H1 (cell line): ENCODE measurements at regions not wholly inside any gene's neighbourhood (a gene's known extent, or its start where the extent isn't known, plus 50 kb on each side); places are given as distances from the start of the nearest gene placed in this dataset.

Experiments used
- CTCF ChIA-PET: fragments of 300-600 bp; sonication (Branson Sonifier 250); formaldehyde crosslinking; loops from one replicate; lab custom pipeline; 2021; ENCODE audit not compliant: partially characterized antibody; lab: Charles Lee
- POLR2A ChIA-PET: fragments of 300-600 bp; sonication (Branson Sonifier 250); formaldehyde crosslinking; loops from one replicate; lab custom pipeline; 2021; ENCODE audit warnings: inconsistent platforms; ENCODE audit not compliant: partially characterized antibody; lab: Charles Lee
- DNase-seq, 2 experiments: peaks; one replicate each; pipeline versions ENCODE4 v3.0.0 to v3.0.0-alpha.2; 2010 to 2022; ENCODE audit warnings: low spot score in 2 of 2, low read depth in 1 of 2, mixed read lengths in 1 of 2
- FAIRE-seq: peaks from 2 replicates; lab custom pipeline; 2011; peaks lifted over from hg19 to GRCh38; lab: Jason Lieb, UNC
- H2AFZ ChIP-seq: 2 replicates; pipeline ENCODE4 v1.8.1; 2012; ENCODE audit warnings: low read length, inconsistent platforms
- H2AK5ac ChIP-seq: 2 replicates; pipeline ENCODE4 v1.6.1; 2013; ENCODE audit warnings: low read depth, low read length
- H2BK120ac ChIP-seq: replicated peaks from 2 replicates; pipeline ENCODE3; 2013; ENCODE audit warnings: low read depth, low read length, inconsistent platforms
- H2BK12ac ChIP-seq: 2 replicates; pipeline ENCODE4 v1.6.1; 2013; ENCODE audit warnings: low read depth, low read length
- H2BK15ac ChIP-seq: 2 replicates; pipeline ENCODE4 v1.6.1; 2013; ENCODE audit warnings: low read length
- H2BK20ac ChIP-seq: 2 replicates; pipeline ENCODE4 v1.6.1; 2013; ENCODE audit warnings: low read length
- H2BK5ac ChIP-seq: 2 replicates; pipeline ENCODE4 v1.6.1; 2013; ENCODE audit warnings: low read depth, low read length
- H3K14ac ChIP-seq: 2 replicates; pipeline ENCODE4 v1.6.1; 2013; ENCODE audit warnings: inconsistent platforms; ENCODE audit not compliant: insufficient read length
- H3K18ac ChIP-seq: 2 replicates; pipeline ENCODE4 v1.6.1; 2013; ENCODE audit warnings: low read length; ENCODE audit errors: extremely low read depth
- H3K23ac ChIP-seq: 2 replicates; pipeline ENCODE4 v1.6.1; 2013; ENCODE audit warnings: inconsistent platforms; ENCODE audit not compliant: insufficient read length
- H3K23me2 ChIP-seq: 2 replicates; pipeline ENCODE4 v1.6.1; 2013; ENCODE audit warnings: low read depth, low read length
- H3K27ac ChIP-seq: 2 replicates; pipeline ENCODE4 v1.6.1; 2011; ENCODE audit warnings: low read depth, low read length, inconsistent platforms
- H3K27me3 ChIP-seq, 4 experiments: replicated peaks in 1 of 4; 1 replicate in 1 of 4; 2 replicates in 3 of 4; pipeline versions ENCODE4 v1.6.1 to v1.8.1; 2011 to 2013; ENCODE audit warnings: low read length in 3 of 4, mild to moderate bottlenecking in 3 of 4, inconsistent platforms in 2 of 4, mixed read lengths in 2 of 4, moderate library complexity in 1 of 4; ENCODE audit not compliant: control insufficient read depth in 3 of 4, insufficient read depth in 3 of 4; ENCODE audit errors: extremely low read depth in 1 of 4
- H3K36me3 ChIP-seq, 4 experiments: 2 replicates each; pipeline versions ENCODE4 v1.6.1 to v1.8.1; 2011 to 2013; ENCODE audit warnings: mild to moderate bottlenecking in 4 of 4, low read length in 3 of 4, moderate library complexity in 2 of 4, control low read depth in 1 of 4, inconsistent platforms in 1 of 4; ENCODE audit not compliant: insufficient read depth in 4 of 4, control insufficient read depth in 2 of 4
- H3K4ac ChIP-seq: replicated peaks from 2 replicates; pipeline ENCODE3; 2013; ENCODE audit warnings: low read length, low read depth, mixed read lengths, inconsistent platforms; ENCODE audit not compliant: insufficient read length
- H3K4me1 ChIP-seq, 4 experiments: replicated peaks in 1 of 4; 1 replicate in 1 of 4; 2 replicates in 3 of 4; pipeline versions ENCODE4 v1.6.1 to v1.8.1; 2011 to 2013; ENCODE audit warnings: low read length in 3 of 4, inconsistent platforms in 2 of 4, mixed read lengths in 1 of 4; ENCODE audit not compliant: insufficient read depth in 4 of 4, control insufficient read depth in 3 of 4
- H3K4me2 ChIP-seq, 2 experiments: 2 replicates each; pipeline versions ENCODE4 v1.6.1 to v1.8.1; 2011 to 2013; ENCODE audit warnings: low read depth in 2 of 2, low read length in 2 of 2, control low read depth in 1 of 2, inconsistent platforms in 1 of 2, mild to moderate bottlenecking in 1 of 2; ENCODE audit not compliant: insufficient read depth in 1 of 2
- H3K4me3 ChIP-seq, 4 experiments: fragments of 200-600, 300-600 bp in 1 of 4; sonication (generic), shearing (Covaris generic), sonication (Bioruptor Twin) in 1 of 4; 2 replicates each; pipeline versions ENCODE4 v1.5.1 to v1.8.1; 2011 to 2016; ENCODE audit warnings: low read length in 4 of 4, low read depth in 3 of 4, control low read depth in 2 of 4, inconsistent platforms in 2 of 4, mild to moderate bottlenecking in 2 of 4, mixed read lengths in 1 of 4, moderate library complexity in 1 of 4; ENCODE audit not compliant: insufficient read depth in 2 of 4; ENCODE audit errors: extremely low read depth in 1 of 4
- H3K56ac ChIP-seq: replicated peaks from 2 replicates; pipeline ENCODE3; 2013; ENCODE audit warnings: low read depth, mild to moderate bottlenecking, mixed read lengths, low read length, inconsistent platforms; ENCODE audit not compliant: insufficient read length
- H3K79me1 ChIP-seq: 2 replicates; pipeline ENCODE4 v1.6.1; 2013; ENCODE audit warnings: low read depth, low read length, control low read depth
- H3K79me2 ChIP-seq, 2 experiments: 2 replicates each; pipeline versions ENCODE4 v1.6.1 to v1.8.1; 2012 to 2013; ENCODE audit warnings: low read length in 2 of 2, mild to moderate bottlenecking in 2 of 2, inconsistent platforms in 1 of 2; ENCODE audit not compliant: insufficient read depth in 2 of 2, control insufficient read depth in 1 of 2
- H3K9ac ChIP-seq, 4 experiments: replicated peaks in 1 of 4; 1 replicate in 1 of 4; 2 replicates in 3 of 4; pipeline versions ENCODE4 v1.6.1 to v1.8.1; 2011 to 2013; ENCODE audit warnings: low read depth in 3 of 4, low read length in 3 of 4, control low read depth in 2 of 4, mild to moderate bottlenecking in 2 of 4, moderate library complexity in 2 of 4, inconsistent platforms in 1 of 4; ENCODE audit errors: extremely low read depth in 1 of 4
- H3K9me3 ChIP-seq, 2 experiments: 2 replicates each; pipeline versions ENCODE4 v1.6.1 to v1.8.1; 2012 to 2013; ENCODE audit warnings: mild to moderate bottlenecking in 2 of 2, moderate library complexity in 2 of 2, control low read depth in 1 of 2, inconsistent platforms in 1 of 2, low read depth in 1 of 2, low read length in 1 of 2, mixed read lengths in 1 of 2; ENCODE audit not compliant: insufficient read depth in 2 of 2
- H4K20me1 ChIP-seq, 2 experiments: replicated peaks in 1 of 2; 2 replicates each; pipeline versions ENCODE3 to v1.8.1; 2011 to 2013; ENCODE audit warnings: inconsistent platforms in 2 of 2, low read length in 2 of 2, mild to moderate bottlenecking in 1 of 2; ENCODE audit not compliant: insufficient read depth in 2 of 2, control insufficient read depth in 1 of 2
- H4K5ac ChIP-seq: 2 replicates; pipeline ENCODE4 v1.6.1; 2013; ENCODE audit warnings: low read length, low read depth, mixed read lengths, inconsistent platforms; ENCODE audit not compliant: insufficient read length
- H4K8ac ChIP-seq: 2 replicates; pipeline ENCODE4 v1.8.0; 2013; ENCODE audit warnings: mild to moderate bottlenecking, moderate library complexity, low read length, inconsistent platforms; ENCODE audit not compliant: insufficient read depth; ENCODE audit errors: extremely low read depth
- H4K91ac ChIP-seq: replicated peaks from 2 replicates; pipeline ENCODE3; 2013; ENCODE audit warnings: low read length, mixed read lengths, inconsistent platforms; ENCODE audit not compliant: insufficient read length
- CHD2 ChIP-seq: IDR thresholded peaks from 2 replicates; pipeline ENCODE4 v1.6.1; 2012; ENCODE audit warnings: low read length, improper control_type of control experiment
- GTF2F1 ChIP-seq: IDR thresholded peaks from 2 replicates; pipeline ENCODE4 v1.6.1; 2012; ENCODE audit warnings: low read depth, low read length, improper control_type of control experiment, borderline replicate concordance
- JUND ChIP-seq: IDR thresholded peaks from 2 replicates; pipeline ENCODE4 v1.6.1; 2011; ENCODE audit warnings: mild to moderate bottlenecking, improper control_type of control experiment, low read length
- KDM5A ChIP-seq: fragments of 200-600 bp; IDR thresholded peaks from 2 replicates; pipeline ENCODE4 v1.7.1; 2012; ENCODE audit warnings: mild to moderate bottlenecking, low read length, inconsistent platforms, mixed read lengths
- RBBP5 ChIP-seq: IDR thresholded peaks from 2 replicates; pipeline ENCODE4 v1.7.1; 2012; ENCODE audit warnings: low read depth, mild to moderate bottlenecking, inconsistent platforms, low read length, moderate library complexity, borderline replicate concordance
- SAP30 ChIP-seq: fragments of 300-600 bp; sonication (generic); IDR thresholded peaks from 2 replicates; pipeline ENCODE4 v1.7.1; 2012; ENCODE audit warnings: low read length, moderate library complexity, mild to moderate bottlenecking, inconsistent platforms; ENCODE audit not compliant: insufficient read depth, insufficient replicate concordance
- TBP ChIP-seq: IDR thresholded peaks from 2 replicates; pipeline ENCODE4 v1.6.1; 2011; ENCODE audit warnings: low read depth, low read length, improper control_type of control experiment
- WGBS, 2 experiments: shearing (Covaris generic) in 1 of 2; methylation state at CpG; one replicate each; pipeline versions ENCODE4 v1.1.6 to v1.1.7; 2013 to 2015; ENCODE audit warnings: low lambda C conversion rate in 2 of 2, mixed read lengths in 2 of 2, inconsistent platforms in 1 of 2, low coverage in 1 of 2, missing lambda C conversion rate in 1 of 2; ENCODE audit not compliant: insufficient replicate concordance in 2 of 2, insufficient coverage in 1 of 2, insufficient read length in 1 of 2; ENCODE audit errors: extremely low coverage in 1 of 2, missing lambda C conversion rate in 1 of 2; 5-methylcytosine and 5-hydroxymethylcytosine counted together

DNA sequence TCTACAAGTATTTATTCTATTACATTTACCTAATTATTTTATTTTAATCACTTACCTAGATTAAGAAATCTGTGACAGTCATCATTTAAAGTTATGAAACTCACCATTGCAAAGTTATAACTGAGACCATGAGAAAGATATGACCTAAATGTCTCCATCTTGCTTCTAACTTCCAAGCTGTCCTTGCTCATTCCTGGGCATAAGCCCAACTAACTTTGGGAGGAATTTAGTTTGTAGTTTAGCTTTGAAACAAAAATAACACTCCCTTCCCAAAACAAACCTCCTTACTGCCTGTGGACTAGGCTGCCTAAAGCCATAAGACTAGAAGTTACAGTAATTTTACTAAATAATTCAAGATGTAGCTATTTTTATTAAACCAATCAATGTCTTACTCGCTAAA lies 195.6 kb upstream of the RAI14 start:
- no peak overlapping the region for H3K14ac ChIP-seq
- no peak overlapping the region for H2BK15ac ChIP-seq
- no peak overlapping the region for H3K9ac ChIP-seq
- no peak overlapping the region for H3K4me3 ChIP-seq
- no peaks in the 10 kb centered on the region for H3K79me2 ChIP-seq
- H4K5ac ChIP-seq: no peak overlapping the region
- WGBS, 2 experiments: 33% methylated on average over 1 of the region's 1 CpG; no CpG with 5 or more reads in 1 of the 2 experiments
- H3K4ac ChIP-seq: no peak overlapping the region
- ChIA-PET CTCF (interaction anchor here (0.7 to 1.7 kb wide), 5 partner anchors 9 to 438 kb away, joined by 3 to 7 read pairs (median 4); no protein-coding TSS in a partner anchor), POLR2A (no interaction called here)
- no peak overlapping the region for H2AFZ ChIP-seq
- DNase-seq (no peak), FAIRE-seq (no peak)
- H3K27ac ChIP-seq: no peak overlapping the region
- H3K27me3 ChIP-seq: no peaks in the 10 kb centered on the region
- H2AK5ac ChIP-seq: no peak overlapping the region
- H3K36me3 ChIP-seq: no peaks in the 10 kb centered on the region
- no peak overlapping the region for H4K91ac ChIP-seq
- no peak overlapping the region for H2BK120ac ChIP-seq
- H2BK12ac ChIP-seq: no peak overlapping the region
- H4K8ac ChIP-seq: no peak overlapping the region
- H3K23ac ChIP-seq: no peak overlapping the region
- no peak overlapping the region for H2BK5ac ChIP-seq
- H3K56ac ChIP-seq: no peak overlapping the region
- H3K4me1 ChIP-seq: no peaks in the 10 kb centered on the region
- H3K23me2 ChIP-seq: no peaks in the 10 kb centered on the region
- no peaks in the 10 kb centered on the region for H3K79me1 ChIP-seq
- H3K9me3 ChIP-seq: peaks cover 14 to 15% of the 10 kb centered on the region in 2 experiments
- H2BK20ac ChIP-seq: no peak overlapping the region
- no peak overlapping the region for H3K4me2 ChIP-seq
- H3K18ac ChIP-seq: no peak overlapping the region
- no peak for TF ChIP-seq CHD2
- TF ChIP-seq RBBP5: no peak
- TF ChIP-seq TBP: no peak
- TF ChIP-seq SAP30: no peak
- TF ChIP-seq KDM5A: no peak
- TF ChIP-seq JUND: no peak
- no peak for TF ChIP-seq GTF2F1
- TF ChIP-seq, all 59 proteins: peak for 0
- no peaks in the 10 kb centered on the region for H4K20me1 ChIP-seq
